T-helper 2 cell treated with Interferon-gamma antibody and Interleukin-4, amounts not matched to agents 100 ng/mL and 5 ng/mL, for 36 hours (primary cell): ENCODE measurements at regions not wholly inside any gene's neighbourhood (a gene's known extent, or its start where the extent isn't known, plus 50 kb on each side); places are given as distances from the start of the nearest gene placed in this dataset.

ENCODE experiments used
- intact Hi-C: fragments of 100-400 bp; cut with micrococcal nuclease; formaldehyde crosslinking; loops from one replicate; pipeline ENCODE4 v1.15.1; 2023

DNA sequence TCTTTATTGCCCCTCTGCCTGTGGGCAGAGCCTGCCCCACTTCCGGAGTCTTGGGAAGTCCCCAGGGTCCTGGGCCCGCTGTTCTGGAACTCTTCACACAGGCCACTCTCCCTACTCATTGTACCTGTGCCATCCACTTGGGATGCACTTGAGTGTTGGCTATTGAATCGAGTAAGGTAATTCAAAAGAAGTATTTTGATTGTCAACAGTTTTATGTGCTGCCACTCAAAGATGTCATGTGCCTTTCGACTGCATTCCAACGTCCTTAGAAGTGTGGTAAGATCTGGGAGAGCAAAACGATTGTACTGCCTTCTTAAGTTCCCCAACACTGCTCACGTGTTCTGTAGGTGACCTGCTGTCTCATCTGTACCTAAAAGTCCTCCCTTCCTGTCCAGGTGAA, 77.0 kb upstream of the SMIM21 start:
- intact Hi-C loops = no loop called here

DNA sequence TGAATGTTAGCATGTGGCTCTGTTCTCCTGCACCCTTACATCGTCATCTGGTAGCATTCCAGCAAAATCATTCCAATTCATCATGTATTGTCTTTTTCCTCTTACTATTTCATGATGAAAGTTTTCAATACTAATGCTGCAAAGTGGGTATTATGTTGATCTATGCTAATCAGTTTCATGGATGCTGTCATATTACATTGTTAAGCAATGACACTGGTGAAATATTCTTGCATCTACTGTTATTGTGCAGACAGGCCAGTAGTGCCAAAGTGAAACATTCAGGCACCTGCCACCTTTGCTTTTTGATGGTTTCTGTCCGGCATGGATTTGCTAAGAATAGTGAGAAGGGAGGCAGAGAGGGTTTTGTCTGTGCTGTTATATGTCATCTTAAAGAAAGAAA, 76.1 kb upstream of the SMIM21 start:
- intact Hi-C loops = no loop called here

DNA sequence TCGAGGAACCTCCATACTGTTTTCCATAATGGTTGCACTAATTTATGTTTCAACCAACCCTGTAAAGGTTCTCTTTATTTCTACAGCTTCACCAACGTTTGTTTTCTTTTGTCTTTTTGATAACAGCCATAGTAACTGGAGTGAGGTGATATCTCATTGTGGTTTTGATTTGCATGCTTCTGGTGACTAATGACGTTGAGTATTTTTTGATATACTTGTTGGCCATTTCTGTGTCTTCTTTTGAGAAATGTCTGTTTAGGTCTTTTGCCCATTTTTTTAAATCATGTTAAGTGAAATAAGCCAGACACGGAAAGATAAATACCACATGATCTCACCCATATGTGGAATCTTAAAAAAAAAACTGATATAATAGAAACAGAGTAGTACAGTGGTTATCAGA, 74.8 kb upstream of the SMIM21 start:
- intact Hi-C loops = no loop called here

DNA sequence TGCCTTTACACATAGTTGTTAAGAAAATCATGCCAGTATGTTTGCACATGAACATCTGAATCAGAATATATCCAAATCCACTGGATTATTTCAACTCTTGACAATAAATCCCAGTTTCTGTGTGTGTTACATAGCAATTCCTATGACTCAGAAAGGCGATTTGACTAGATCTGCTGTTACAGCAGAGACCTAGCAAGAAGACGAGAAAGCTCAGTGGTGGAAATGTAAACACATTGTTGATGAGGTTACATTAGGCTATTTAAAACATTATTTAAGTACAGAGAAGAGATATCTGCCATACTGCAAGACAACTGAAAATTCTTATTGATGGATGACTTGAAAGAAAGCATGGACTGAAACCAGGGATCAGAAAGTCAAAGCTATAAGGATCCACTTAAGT, 73.0 kb upstream of the SMIM21 start:
- intact Hi-C loops = no loop called here

DNA sequence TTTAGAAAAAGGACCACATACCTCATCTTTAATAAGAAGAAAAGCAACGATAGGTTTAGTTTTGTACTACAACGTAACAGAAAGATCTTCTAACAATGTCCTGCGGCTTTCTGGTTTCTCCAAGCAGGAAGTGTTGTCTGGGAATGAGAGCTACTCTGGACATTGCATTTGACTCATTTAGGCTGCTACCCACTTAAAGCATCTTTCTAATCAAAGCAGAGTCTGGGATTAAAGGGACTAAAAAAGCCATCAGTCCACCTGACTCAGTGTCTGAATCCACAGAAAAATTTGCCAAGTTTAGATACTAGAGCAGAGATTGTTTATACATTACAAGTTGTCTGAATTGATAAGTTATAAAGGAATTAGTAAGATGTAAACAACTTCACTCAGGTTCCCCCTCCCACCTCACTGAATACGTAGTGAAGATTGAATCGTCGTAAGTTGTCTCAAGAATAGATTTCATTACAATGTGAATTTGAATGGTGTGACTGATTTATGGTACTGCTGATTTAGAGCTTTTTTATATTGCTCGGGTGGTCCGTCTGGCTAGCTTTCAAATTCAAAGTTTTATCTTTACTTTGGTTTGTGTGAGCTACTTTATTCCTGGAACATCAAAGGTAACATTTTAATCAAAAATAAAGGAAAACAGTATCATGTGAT, 70.2 kb upstream of the SMIM21 start:
- intact Hi-C loops = no loop called here

DNA sequence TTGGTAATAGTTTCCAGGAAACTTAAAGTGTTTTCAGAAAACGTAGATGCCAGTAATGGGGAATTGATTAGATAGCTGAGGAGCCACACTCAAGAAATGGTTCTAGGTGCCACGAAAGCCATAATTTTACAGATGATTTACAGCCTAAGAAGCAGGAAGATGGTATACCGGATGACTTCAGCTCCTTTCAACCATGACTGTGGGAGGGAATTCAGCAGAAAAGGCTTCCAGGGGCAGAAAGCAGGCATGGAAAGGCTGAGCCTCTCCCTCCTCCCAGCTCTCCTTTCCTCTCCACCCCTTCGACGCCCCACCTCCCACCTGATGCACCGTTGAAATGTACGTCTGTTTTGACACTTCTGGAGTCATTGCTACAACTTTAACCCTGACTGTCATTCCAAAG, 68.6 kb upstream of the SMIM21 start:
- intact Hi-C loops = no loop called here

DNA sequence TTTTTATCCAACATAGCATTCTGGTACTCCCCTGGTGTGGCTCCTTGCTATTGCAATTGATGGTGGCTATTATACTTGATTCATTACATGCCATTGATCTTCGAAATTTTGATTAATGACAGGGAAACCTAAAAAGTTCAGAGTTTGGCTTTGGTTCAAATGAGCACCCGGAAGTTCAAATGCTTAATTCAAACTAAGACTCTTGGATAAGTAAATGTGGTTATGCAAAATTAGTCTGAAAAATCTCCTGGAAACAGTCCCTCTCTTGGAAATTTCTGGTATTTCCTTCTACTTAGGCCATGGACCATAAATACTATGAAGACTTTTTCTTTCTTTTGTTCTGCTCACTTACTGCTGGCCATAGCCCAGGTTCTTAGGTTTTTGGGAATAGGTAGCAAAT, 65.3 kb upstream of the SMIM21 start:
- intact Hi-C loops = no loop called here

DNA sequence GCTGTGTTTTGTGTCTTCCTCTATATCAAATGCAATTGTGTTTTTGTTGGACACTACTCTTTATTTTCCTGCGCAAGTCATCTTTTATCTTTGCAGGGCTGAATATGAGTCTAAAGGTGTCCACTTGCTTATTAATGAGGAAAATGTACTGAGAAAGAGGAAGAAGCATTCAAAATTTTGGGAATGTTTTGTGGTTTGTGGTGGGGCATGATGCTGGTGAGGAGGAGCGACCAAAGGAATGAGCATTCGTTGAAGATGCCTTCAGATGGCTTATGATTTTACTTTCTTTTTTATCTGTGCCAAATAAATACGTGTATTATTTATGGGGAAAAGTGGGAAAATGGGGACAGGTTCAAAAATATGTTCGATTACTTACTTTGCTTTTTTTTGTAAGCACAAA, 63.9 kb upstream of the SMIM21 start:
- intact Hi-C loops = no loop called here

DNA sequence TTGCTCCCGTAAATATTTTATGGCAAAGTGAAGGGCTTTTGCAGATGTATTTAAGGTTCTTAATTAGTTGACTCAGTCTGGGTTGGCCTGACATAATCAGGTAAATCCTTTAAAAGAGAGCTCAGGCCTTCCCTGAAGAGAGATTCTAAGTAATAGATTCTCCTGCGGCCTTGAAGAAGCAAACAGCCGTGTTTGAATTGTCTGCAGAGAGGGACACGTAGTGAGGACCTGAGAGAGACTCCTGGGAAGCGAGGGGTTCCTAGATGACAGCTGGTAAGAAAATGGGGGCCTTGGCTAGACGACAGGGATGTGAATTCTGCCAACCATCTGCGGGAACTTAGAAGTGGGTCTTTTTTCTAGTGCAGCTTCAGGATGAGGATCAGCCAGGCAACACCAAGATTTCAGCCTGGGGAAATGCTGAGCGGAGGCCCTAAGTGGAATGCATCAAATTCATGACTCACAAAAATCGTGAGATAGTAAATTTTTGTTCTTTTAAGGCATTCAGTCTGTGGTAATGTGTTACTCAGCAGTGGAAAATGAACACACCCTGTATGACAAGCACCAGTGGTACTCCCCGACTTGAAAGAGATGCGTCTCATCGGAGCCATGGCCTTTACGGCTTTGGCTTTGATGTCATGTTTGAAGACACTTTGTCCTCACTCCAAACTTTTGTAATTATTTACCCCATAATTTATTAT, 62.1 kb upstream of the SMIM21 start:
- intact Hi-C loops = no loop called here

DNA sequence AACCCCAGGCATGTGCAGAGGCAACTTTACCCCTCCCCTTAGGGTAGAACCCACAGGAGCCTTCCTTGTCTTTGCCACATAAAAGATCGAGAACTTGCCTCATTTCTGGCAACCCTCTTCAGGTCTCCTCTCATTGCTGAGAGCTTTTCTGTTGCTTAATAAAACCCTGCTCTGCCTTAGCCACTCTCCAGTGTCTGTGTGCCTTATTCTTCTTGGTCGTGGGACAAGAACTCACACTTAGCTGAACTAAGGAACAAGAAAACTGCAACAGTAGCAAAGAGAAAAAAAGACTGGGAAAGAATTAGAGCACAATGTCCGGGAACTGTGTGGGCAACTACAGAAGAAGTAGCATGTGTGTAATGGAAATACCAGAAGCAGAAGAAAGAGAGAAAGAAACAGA, 56.2 kb upstream of the SMIM21 start:
- intact Hi-C loops = no loop called here

DNA sequence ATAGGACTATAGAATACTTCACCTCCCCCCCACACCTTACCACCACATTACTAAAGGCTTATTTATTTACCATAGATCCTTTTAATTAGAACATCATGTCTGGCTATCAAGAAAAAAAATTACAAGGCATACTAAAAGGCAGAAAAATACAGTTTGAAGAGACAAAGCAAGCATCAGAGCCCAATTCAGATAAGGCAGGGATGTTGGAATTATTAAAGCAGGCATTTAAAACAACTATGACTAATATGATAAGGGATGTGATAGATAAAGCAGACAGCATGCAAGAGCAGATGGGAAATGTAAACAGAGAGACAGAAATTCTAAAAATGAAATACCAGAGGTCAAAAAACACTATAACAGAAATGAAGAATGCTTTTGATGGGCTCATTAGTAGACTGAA, 55.4 kb upstream of the SMIM21 start:
- intact Hi-C loops = no loop called here

DNA sequence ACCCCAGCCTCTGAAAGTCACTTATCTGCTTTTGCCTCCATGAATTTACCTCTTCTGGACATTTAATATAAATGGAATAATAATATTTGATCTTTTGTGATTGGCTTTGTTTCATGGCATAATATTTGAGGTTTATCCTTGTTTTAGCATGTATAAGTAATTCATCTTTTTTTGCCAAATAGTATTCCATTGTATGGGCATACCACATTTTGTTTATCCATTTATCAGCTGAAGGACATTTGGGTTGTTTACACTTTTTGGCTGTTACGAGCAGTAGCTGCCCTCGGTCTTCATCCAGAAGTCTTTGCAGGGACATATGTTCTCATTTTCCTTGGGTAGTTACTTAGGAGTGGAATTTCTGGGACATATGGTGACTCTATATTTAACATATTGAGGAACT, 53.0 kb upstream of the SMIM21 start:
- intact Hi-C loops = no loop called here

DNA sequence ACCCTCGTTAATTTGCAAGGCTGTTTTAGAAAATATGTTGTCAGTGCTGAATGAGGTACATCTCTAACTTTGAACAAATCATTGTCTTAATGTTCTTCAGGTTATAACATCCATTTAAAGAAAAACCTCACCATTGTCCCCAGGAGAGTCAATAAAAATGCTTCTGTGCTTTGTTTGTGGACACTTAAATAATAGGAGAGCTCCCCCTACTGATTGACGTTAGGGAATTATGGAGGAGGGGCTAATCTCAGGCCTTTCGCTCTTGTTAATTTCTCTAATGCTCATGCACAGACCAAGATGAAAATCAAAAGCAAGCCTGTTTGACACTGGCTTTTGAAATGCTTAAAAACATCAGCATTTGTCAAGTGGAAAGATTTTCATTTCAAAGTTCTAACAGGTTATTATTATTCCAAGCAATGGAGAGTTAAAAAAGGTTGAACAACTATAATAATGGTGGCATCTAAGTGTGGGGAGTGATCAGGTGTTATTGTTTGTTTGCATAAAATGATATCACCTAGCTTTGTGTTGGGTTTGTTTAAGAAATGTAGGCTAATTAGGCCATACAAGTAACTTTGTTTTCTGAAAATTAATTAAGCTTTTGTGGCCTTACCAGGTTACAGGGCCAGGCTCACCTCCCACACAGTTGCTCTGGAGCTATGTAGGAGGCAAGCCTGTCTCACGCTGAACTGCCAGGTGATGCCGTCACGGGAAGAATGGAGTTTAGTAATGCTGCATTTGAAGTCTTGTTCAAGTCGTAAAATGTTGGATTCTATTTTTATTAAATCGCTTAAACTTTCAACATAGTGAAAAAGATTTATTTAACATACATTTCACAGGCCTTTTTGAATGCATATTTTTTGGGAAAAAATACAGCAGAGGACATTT, 51.7 kb upstream of the SMIM21 start:
- intact Hi-C loops = loop anchor here (1.0 kb wide), 1 partner anchor 827 kb away; no protein-coding TSS in a partner anchor

DNA sequence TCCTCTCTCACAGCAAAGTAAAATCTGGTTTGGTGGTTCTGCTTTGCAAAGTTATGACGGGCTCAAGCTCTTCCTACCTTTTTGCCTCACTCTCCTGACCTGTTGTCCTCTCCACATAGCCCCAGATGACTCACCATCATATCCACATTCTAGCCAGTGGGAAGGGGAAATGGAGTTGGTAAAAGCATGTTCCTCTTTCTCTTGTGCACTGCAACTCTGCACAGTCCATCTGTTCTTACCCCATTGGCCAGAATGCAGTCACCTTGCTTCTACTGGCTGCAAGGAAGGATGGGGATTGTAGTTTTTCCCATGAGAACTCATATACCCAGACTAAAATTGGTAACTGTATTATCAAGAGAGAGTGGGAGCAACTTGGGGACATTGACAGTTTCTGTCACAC, 50.4 kb upstream of the SMIM21 start:
- intact Hi-C loops = no loop called here
